ENCODE measurements at regions not wholly inside any gene's neighbourhood (a gene's known extent, or its start where the extent isn't known, plus 50 kb on each side); places are given as distances from the start of the nearest gene placed in this dataset.

DNA sequence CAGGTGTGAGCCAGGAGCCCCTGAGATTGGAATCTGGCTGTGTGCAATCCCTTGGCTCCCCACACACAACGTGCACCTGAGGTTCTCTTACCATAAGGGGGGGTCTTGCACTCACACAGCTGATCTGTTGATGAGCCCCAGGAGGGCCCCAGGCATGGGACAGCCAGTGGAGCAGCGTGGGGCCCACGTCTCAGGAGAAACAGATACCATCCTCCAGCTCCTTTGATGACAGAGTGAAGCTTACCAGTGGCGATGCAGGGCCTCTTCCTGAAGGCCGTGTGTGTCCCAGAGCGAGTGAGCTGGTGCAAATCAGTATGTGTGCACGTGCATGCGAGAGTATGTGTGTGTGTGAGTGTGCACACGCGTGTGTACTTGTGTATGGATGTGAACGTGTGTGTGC is 287.4 kb downstream of the IRX1 start:
- in situ Hi-C loops (cut with HindIII; ENCODE audit: low sequenced_read_pairs) = no loop called here

DNA sequence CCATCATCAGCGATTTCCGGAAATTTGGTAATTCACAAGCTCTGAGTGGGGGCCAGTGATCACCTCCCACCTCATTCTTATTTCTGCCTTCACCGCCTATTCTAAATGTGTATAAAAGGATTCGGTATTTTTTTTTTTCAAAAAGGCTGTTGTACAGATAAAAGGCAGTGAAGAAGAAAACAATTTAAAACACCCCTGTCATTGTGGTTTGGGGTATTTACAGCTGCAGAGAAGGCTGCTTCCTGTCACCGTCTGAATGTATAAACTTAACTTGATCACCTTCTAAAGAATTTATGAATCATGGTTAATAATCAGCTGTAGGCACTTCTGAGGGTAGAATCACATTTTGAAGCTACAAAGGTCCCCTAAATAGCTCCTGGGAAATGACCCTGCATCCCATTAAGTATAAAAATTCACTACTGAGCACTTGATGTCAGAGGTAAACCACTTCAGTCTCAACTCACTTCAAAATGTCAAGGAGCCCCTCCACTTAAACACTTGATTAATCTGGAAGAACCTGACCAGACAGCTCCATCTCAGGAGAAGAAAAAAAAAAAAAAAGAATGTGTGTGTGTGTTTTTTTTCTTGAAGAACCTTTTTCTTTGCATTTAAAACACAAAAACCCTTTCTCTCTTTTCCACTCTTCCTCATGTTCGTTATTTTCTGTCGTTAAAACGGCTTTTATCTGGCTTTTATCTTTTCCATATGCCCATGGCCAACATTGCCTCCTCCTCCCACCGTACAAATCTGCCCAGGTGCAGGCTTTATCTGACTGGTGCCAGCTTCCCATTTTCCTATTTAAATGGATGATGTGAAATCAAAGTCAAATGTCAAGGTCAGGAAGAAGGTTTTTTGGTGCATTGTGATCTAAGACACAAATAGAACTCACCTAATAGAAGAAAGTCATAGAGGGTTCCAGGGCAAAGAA is 291.2 kb downstream of the IRX1 start:
- in situ Hi-C loops (cut with HindIII; ENCODE audit: low sequenced_read_pairs) = no loop called here

DNA sequence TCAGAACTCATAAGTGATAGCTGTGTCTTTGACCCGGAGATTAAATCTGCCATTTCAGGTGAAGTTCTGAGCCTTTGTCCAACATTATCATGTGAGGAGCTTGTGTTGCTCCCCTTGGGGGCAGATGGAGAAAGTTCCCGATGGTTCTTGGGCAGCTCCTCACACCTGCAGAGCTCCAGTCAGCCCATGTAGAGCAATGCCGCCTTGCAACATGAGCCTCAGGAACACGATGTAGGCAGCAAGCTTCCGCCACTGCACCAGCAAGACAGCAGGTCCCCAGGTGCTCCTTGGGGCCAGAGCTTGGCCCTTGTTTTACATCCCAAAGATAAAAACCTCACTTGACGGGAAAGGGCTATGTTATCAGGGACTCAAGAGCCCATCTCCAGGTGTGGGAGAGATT is 292.7 kb downstream of the IRX1 start:
- in situ Hi-C loops (cut with HindIII; ENCODE audit: low sequenced_read_pairs) = no loop called here

DNA sequence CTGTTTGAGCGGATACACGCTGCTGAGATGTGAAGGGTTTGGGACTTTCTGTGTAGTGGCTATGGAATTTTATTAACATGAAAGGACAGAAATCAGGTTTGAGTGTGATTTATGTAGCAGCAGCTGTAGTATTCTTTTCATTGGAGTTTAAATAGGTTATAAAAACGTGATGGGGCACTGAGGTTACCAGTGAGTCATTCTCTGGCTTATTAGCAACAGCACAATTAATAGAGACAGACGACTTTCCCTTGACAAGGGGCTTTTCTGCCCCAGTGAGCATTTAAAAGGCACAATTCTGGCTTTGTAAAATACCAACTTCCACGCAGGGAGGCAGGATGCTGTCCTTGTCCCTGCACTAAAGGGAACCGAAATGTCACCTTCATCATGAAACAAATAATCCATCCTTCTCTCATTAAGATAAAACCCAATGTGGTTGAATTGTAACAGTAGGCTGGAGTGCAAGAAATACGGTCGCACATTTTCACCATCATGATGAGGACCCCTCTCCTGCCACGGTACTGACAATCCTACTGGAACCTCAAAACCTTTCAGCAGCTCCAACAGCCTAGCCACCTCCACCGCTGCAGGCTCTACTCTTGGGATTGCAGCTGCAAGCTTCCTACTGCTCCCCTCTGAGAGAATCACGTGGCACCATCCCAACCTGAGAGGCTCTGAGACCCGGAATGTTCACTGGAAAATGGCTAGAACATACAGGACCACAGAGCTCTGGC is 293.9 kb downstream of the IRX1 start:
- in situ Hi-C loops (cut with HindIII; ENCODE audit: low sequenced_read_pairs) = no loop called here

DNA sequence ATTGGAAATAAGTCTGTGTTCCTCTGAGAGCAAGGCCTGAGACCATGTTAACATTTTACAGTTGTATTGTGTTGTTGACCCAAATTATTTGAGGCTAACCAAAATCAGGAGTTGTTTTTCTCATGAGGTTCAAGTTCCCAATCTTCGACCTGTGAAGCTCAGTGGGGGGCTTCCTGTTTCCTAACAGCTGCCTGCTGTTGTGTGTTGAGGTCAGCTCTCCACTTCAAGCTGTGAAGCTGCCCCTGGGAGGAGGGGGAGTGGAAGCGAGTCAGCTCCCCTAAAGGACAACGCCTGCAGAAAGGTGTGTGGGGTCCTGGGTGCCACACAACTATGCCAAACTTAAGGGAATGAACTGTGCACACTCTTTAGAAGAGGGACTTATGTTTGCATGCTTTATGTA is 295.5 kb downstream of the IRX1 start:
- in situ Hi-C loops (cut with HindIII; ENCODE audit: low sequenced_read_pairs) = no loop called here

DNA sequence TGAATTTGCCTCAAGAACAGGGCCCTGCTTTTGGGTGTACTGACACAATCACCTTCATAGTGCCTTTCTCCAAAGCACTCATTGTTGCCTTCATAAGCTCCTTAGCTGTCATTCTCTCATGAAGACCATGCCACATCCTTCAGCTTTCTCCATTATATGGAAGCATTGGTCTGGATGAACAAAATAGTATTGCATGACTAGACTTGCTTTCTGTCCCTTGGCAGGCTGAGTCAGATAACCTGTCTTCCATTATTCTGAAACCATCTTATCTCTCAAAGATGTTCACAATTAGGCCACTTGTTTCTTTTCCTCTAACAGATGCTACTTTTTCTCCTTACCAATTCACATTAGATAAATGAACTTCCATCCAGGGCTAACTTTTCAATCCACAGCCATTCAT is 297.9 kb downstream of the IRX1 start:
- in situ Hi-C loops (cut with HindIII; ENCODE audit: low sequenced_read_pairs) = no loop called here

DNA sequence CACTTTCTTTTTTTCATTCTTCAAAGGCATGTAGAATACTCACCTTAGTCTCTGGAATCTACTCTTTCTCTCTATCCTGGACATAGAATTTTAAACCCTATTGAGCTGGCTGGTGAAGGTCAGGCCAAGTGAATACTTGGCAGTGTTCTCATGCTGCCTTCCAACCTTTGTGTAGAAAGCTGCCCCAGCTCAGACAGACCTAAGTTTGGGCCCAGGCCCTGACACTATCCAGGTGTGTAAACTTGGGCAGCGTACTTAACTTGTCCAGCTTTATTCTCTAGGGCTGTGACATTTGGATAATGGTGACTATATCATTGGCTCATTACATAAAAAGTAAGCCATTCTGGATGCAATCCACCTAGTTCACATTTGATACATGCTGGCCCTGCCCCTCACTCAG is 298.3 kb downstream of the IRX1 start:
- in situ Hi-C loops (cut with HindIII; ENCODE audit: low sequenced_read_pairs) = no loop called here

DNA sequence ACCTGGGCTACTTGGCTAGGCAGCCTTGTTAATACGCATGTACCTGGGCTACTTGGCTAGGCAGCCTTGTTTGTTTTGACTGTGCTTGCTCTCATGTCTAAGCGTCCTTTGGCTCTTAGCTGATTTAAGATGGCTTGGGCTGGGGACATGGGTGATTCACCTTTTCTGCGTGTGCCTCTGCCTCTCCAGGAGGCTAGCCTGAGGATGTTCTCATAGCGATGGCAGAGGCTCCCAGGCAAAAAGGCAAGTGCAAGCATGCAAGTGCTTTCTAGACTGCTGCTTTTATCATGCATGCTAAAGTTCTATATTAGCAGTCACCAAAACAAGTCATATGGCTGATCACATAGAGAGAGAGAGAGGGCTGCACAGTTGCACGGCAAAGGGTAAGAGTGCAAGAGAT is 300.5 kb downstream of the IRX1 start:
- in situ Hi-C loops (cut with HindIII; ENCODE audit: low sequenced_read_pairs) = no loop called here

DNA sequence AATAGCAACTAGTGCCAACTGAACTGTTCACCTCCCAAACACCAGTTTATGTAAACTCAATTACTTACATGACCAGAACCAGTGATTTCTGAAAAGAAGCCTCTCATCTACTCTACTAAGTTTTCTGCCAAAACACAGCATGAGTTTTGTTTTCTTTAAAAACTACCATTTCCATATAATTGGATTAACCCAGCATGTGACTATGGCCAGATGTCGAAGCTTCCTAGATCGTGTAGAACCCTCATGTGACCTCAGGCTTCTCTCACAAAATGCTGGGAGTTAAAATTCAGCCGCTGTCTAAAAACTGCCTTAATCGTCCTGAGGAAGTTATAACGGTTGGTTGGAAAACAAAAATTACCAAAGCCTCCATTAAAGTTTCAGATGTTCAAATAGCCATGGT is 303.5 kb downstream of the IRX1 start:
- in situ Hi-C loops (cut with HindIII; ENCODE audit: low sequenced_read_pairs) = no loop called here

DNA sequence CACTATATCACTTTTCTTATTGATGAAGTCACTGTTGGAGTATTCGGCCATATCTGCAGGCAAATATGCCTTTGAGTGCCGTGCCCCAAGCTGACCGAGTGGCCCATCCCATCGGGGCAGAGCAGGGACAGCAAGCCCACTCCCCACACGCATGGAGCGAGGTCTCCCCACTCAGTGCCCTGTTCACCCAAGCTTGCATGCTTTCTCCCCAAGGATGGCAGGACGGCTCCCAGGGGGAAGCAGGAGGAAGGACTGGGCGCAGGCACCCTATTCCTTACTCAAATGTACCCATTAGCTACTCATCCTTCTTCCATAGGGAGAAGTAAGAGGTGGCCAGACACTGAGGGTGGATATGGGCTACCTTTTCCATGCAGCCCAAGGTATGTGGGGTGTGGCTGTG is 309.0 kb downstream of the IRX1 start:
- in situ Hi-C loops (cut with HindIII; ENCODE audit: low sequenced_read_pairs) = no loop called here

DNA sequence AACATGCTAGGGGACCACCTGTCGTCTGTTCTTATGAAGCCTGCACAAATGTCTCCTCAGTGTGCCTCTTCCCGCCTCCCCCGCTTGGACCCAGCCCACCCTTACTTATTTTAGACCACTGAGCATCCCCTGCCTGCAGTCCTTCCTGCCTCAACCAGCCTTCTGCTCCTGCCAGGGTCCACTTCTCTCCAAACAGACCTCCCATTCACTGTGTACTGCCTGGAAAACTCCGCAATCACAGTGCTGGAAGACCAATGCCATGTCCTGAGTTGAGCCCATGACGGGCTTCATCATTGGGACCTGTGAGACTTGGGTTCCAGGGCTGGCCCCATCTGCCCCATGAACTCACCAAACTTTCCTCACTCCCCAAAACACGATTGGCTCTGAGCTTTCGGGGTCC is 309.4 kb downstream of the IRX1 start:
- in situ Hi-C loops (cut with HindIII; ENCODE audit: low sequenced_read_pairs) = no loop called here

DNA sequence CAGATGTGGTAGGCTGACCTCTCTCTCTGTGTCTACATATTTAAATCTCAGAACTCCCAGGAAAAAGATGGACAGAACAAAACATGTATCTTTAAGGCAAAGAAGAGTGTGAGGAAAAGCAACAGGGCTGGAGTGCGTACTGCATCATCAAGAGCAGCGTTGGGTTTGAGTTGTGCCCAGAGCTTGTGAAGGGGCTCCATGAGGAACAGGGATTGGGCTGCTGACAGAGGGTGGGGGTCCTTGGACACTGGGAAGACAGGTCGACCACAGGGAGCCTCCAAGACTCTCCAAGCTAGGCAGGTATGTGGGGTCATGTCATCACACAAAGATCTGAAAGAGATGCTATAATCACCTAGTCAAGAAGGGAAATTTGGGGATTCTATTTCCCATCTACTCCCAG is 309.9 kb downstream of the IRX1 start:
- in situ Hi-C loops (cut with HindIII; ENCODE audit: low sequenced_read_pairs) = no loop called here

DNA sequence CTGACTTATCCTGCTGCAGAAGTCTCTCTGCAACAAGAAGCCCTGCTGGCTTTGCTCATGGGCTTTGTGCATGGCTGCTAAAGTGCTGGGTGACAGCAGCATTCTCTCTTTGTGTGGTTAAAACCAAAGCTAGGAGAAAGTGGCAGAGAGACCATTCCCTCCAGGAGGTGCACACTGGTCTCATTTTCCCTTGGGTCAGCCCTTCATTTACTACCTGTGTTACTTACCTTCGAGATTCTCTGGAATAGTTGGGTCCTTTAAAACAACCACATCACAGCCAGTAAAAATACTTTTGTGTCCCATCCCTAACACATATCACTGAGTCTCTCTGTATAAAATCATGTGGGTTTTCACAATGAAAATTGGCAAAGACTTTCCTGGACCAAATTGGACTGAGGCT is 315.5 kb downstream of the IRX1 start:
- in situ Hi-C loops (cut with HindIII; ENCODE audit: low sequenced_read_pairs) = no loop called here

DNA sequence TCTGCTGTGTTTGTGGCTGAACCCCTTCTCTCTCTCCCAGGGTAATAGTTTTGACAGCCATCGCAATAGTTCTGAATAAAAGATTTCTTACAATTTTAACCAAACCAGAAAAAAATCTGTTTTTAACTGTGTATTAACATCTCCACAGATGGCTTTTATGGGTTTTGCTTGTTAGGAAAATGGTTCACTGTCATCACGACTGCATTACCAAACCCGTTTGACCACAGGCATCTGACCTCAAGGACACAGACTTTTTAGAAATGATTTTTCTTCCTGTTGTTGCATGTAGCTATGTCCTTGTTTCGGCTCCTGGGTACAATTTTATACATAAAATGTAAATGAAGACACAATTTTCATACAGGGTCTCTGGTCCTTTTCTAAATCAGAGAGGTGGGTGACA is 316.1 kb downstream of the IRX1 start:
- in situ Hi-C loops (cut with HindIII; ENCODE audit: low sequenced_read_pairs) = no loop called here

DNA sequence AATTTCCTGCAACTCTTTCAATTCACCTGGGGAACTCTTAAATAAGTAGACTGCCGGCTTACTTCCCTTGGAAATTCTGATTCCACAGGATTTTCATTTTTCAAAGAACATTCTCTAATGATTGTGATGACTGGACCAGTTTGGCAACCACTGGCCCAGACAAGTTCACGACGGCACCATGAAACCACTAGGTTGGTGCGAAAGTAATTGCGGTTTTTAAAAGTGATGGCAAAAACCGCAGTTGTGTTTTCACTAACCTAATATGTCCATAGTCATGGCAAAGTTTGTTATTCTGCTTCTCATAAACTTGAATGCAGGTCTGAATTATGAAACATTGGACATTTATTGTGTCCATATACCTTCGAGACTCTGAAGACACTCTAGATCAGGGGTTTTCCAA is 317.2 kb downstream of the IRX1 start:
- in situ Hi-C loops (cut with HindIII; ENCODE audit: low sequenced_read_pairs) = no loop called here

DNA sequence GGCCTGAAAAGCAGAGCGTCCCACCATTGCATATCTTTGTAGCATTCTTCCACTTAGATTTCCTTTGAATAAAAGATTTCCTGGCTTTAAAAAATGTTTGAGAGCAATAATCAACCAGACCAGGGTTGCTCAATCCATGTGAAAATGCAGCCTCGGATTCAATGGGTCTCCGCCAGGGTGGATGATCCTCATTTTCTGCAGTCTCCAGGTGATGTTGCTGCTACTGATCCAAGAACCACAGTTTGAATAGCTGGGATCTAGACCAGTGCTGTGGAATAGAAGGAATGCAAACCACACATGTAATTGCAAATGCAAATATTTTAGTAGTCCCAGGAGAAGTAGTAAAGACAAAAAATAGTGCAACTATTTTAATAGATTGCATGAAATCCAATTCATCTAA is 317.6 kb downstream of the IRX1 start:
- in situ Hi-C loops (cut with HindIII; ENCODE audit: low sequenced_read_pairs) = no loop called here

DNA sequence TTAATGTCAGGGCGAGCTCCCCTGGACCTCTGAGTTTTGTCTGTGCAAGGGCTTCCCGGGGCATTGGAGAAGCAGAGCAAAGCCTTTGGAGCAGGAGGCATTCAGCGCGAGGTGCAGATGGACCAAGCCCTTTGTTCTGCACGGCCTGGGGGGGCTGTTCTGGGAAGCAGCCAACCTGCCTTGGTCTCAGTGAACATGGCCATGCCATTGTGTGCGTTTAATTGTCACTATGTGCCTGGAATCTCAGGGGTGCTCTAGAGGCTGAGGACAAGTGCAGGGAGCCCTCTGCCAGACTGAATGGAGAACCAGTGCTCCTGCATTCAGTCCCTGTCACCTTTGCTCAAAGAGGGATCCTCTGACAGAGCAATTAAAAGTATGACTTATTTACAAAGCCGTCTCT is 329.4 kb downstream of the IRX1 start:
- in situ Hi-C loops (cut with HindIII; ENCODE audit: low sequenced_read_pairs) = no loop called here

DNA sequence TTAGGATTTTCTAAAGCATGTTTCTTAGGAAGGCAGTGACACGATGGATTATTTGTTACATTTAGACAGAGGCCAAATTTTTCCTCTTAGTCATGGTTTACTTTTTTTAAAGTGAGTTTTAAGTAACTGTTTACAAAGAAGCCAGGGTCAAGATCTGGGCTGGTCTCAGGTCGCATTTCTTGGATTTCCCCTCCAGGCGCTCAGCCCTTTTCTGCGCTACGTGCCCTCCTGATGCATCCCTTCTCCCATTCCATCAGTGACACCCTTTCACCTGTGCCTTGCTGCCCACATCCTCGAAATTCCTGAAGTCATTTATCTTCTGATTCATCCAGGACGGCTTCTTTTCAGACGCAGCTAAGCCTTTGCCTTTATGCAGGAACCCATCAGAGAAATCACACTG is 330.3 kb downstream of the IRX1 start:
- in situ Hi-C loops (cut with HindIII; ENCODE audit: low sequenced_read_pairs) = no loop called here

DNA sequence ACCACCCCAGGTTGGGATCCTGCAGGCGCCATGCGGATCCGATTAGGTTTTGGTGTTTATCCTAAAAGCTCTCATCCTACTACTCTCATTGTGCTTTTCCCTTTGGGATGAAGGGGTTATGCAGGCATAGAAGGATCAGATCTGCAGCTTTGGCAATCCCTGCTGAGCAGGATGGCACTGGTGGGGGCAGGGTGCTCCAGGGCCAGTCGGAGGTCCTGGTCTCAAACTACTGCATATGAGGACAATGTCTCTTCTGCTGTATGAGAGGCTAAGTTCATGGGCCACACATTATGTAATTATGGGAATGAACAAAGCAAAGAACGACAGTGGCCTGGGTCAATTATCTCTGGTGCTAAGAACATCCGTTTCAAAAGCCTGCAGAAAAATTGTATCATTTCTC is 334.2 kb downstream of the IRX1 start:
- in situ Hi-C loops (cut with HindIII; ENCODE audit: low sequenced_read_pairs) = no loop called here

DNA sequence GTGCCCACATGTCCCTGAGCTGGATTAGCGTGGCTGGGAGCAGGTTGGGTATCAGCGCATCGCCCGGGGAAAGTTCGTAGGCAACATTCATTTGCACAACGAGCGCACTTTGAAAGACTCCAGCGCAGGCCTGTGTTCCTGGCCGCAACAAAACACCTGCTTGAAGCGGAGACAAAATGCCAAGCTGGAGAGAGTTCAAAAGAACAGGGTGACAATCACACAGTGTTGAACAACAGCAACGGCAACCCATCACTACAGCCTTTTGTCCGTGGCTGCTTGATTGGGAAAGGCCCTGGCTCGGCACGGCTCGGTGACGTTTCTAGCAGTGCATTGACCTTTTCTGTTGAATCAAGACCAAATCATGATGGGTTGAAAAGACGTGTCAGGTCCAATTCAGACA is 336.3 kb downstream of the IRX1 start:
- in situ Hi-C loops (cut with HindIII; ENCODE audit: low sequenced_read_pairs) = no loop called here

DNA sequence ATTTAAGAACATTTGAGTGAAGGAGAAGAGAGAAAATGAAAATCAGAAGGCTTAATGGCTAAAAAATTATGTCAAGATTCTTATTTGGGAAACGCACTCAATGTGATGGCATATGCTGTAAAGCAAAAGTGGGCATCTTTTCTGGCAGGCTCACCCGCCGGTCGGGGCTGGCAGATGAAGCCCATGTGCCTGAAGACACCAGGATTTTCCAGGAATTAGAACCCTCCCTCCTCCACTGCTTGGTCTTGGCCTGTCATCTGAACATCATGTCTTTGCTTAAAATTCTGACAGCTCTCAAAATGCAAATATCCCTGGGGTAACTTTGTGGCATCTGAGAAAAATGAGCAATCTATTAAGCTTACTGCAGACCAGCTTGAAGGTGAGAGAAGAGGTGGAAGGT is 337.9 kb downstream of the IRX1 start:
- in situ Hi-C loops (cut with HindIII; ENCODE audit: low sequenced_read_pairs) = no loop called here

DNA sequence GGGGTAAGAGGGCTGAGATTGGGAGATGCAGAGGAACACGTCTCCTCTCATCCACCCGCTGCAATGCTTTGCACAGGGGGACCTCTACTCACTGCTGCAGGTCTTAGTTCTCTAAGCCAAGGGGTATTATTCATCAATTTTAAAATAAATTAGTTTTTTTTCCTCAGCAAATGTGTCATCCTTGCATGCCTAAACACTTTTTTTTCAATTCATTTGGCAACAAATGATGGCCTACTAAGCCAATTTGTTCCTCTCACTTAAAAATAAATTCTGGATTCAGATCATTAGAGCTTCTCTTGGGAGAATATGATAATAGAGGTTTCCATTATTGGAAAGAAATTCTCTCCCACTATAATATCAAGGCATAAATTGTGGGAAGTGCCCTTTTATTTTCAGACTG is 338.3 kb downstream of the IRX1 start:
- in situ Hi-C loops (cut with HindIII; ENCODE audit: low sequenced_read_pairs) = no loop called here
